H1 (cell line): ENCODE measurements at regions not wholly inside any gene's neighbourhood (a gene's known extent, or its start where the extent isn't known, plus 50 kb on each side); places are given as distances from the start of the nearest gene placed in this dataset.

ENCODE experiments used
- CTBP2 ChIP-seq: IDR thresholded peaks from 2 replicates; pipeline ENCODE4 v1.7.0; 2011; ENCODE audit warnings: borderline replicate concordance, mild to moderate bottlenecking, moderate library complexity, mixed read lengths, low read length; ENCODE audit not compliant: insufficient read depth, insufficient read length

- no peak for TF ChIP-seq CTBP2
- TF ChIP-seq, all 59 proteins: peak for 0
These were observed 619.1 kb upstream of the BCHE start (continued) for GRCh38 chr3:166456286-166456685.
